Uterus (tissue), 3 donors: ENCODE measurements at regions not wholly inside any gene's neighbourhood (a gene's known extent, or its start where the extent isn't known, plus 50 kb on each side); places are given as distances from the start of the nearest gene placed in this dataset.

Source experiments
- DNase-seq, 2 donors: peaks; one replicate each; pipeline ENCODE4 v3.0.0-alpha.2; 2019 to 2020
- H3K27ac ChIP-seq, 2 donors: fragments of 200-600 bp; sonication (generic); 1 replicate in 1 of 2; 2 replicates in 1 of 2; pipeline ENCODE4 v1.5.1; 2016 to 2018
- H3K27me3 ChIP-seq, 2 donors: fragments of 200-600 bp; sonication (generic); one replicate each; pipeline ENCODE4 v1.5.1; 2018 to 2019; ENCODE audit warnings: control low read depth in 1 of 2
- H3K36me3 ChIP-seq, 2 donors: fragments of 200-600 bp; sonication (generic); one replicate each; pipeline ENCODE4 v1.5.1; 2019; ENCODE audit warnings: control low read depth in 1 of 2
- H3K4me1 ChIP-seq, 2 donors: fragments of 200-600 bp; sonication (generic); one replicate each; pipeline ENCODE4 v1.5.1; 2018 to 2019; ENCODE audit warnings: control low read depth in 1 of 2
- H3K4me3 ChIP-seq, 2 donors: fragments of 200-600 bp; sonication (generic); 1 replicate in 1 of 2; 2 replicates in 1 of 2; pipeline ENCODE4 v1.5.1; 2018 to 2019; ENCODE audit warnings: mild to moderate bottlenecking in 1 of 2
- H3K9me3 ChIP-seq, 2 donors: fragments of 200-600 bp; sonication (generic); one replicate each; pipeline ENCODE4 v1.5.1; 2019; ENCODE audit warnings: control low read depth in 1 of 2
- CTCF ChIP-seq, 4 experiments: fragments of 200-600 bp in 2 of 4; fragments of 450-650 bp in 2 of 4; sonication (generic) in 2 of 4; IDR thresholded peaks; one replicate each; pipeline ENCODE4 v1.5.1; 2016 to 2019; ENCODE audit warnings: antibody characterized with exemption in 4 of 4, mild to moderate bottlenecking in 2 of 4, moderate library complexity in 1 of 4
- POLR2A ChIP-seq, 2 donors: fragments of 450-650 bp; IDR thresholded peaks; one replicate each; pipeline ENCODE4 v1.6.1; 2016; ENCODE audit warnings: antibody characterized with exemption in 2 of 2, mild to moderate bottlenecking in 1 of 2, moderate library complexity in 1 of 2
- intact Hi-C: fragments of 100-400 bp; cut with DNase I; formaldehyde crosslinking; loops from one replicate; pipeline ENCODE4 v1.15.1; 2023; ENCODE audit warnings: low total_unique reads
- donor health status: DM: yes; HTN: yes; CAD: no.

- DNase-seq = no peak
- H3K4me1 ChIP-seq = no peaks in the 10 kb centered on the region
- no peak overlapping the region for H3K27ac ChIP-seq
- no peak overlapping the region for H3K4me3 ChIP-seq
- no peaks in the 10 kb centered on the region for H3K36me3 ChIP-seq
- no peak for TF ChIP-seq POLR2A (IDR thresholded peaks at IDR 0.05)
- TF ChIP-seq CTCF (IDR thresholded peaks at IDR 0.05) = no peak
- H3K9me3 ChIP-seq = no peaks in the 10 kb centered on the region
- intact Hi-C loops = no loop called here
- no peaks in the 10 kb centered on the region for H3K27me3 ChIP-seq
These were observed 221.3 kb downstream of the PIK3R1 start for GRCh38 chr5:68436686-68437520.

- TF ChIP-seq CTCF (IDR thresholded peaks at IDR 0.05) = no peak
- TF ChIP-seq POLR2A (IDR thresholded peaks at IDR 0.05) = no peak
- intact Hi-C loops = no loop called here
- no peaks in the 10 kb centered on the region for H3K4me1 ChIP-seq
- no peak overlapping the region for H3K4me3 ChIP-seq
- H3K36me3 ChIP-seq = no peaks in the 10 kb centered on the region
- DNase-seq = no peak
- no peaks in the 10 kb centered on the region for H3K27me3 ChIP-seq
- H3K27ac ChIP-seq = no peak overlapping the region
- H3K9me3 ChIP-seq = no peaks in the 10 kb centered on the region
These were observed 223.3 kb downstream of the PIK3R1 start for GRCh38 chr5:68438876-68439275.

- Histone ChIP-seq H3K4me3 (no peak overlapping the region), H3K36me3 (no peaks in the 10 kb centered on the region), H3K4me1 (no peaks in the 10 kb centered on the region), H3K27me3 (no peaks in the 10 kb centered on the region), H3K27ac (no peak overlapping the region), H3K9me3 (no peaks in the 10 kb centered on the region)
- TF ChIP-seq POLR2A (IDR thresholded peaks at IDR 0.05) (no peak), CTCF (IDR thresholded peaks at IDR 0.05) (no peak)
- DNase-seq = no peak
- intact Hi-C loops = no loop called here
These were observed 224.7 kb downstream of the PIK3R1 start for GRCh38 chr5:68440245-68440644.

- no peak for DNase-seq
- no peak for TF ChIP-seq CTCF (IDR thresholded peaks at IDR 0.05)
- TF ChIP-seq POLR2A (IDR thresholded peaks at IDR 0.05) = no peak
- intact Hi-C loops = no loop called here
- no peaks in the 10 kb centered on the region for H3K36me3 ChIP-seq
- H3K4me1 ChIP-seq = no peaks in the 10 kb centered on the region
- no peak overlapping the region for H3K27ac ChIP-seq
- no peaks in the 10 kb centered on the region for H3K9me3 ChIP-seq
- H3K27me3 ChIP-seq = no peaks in the 10 kb centered on the region
- H3K4me3 ChIP-seq = no peak overlapping the region
These were observed 225.1 kb downstream of the PIK3R1 start for GRCh38 chr5:68440651-68441050.

- no peak overlapping the region for H3K27ac ChIP-seq
- DNase-seq = no peak
- no peaks in the 10 kb centered on the region for H3K36me3 ChIP-seq
- no peaks in the 10 kb centered on the region for H3K9me3 ChIP-seq
- no peak overlapping the region for H3K4me3 ChIP-seq
- intact Hi-C loops = no loop called here
- H3K4me1 ChIP-seq = no peaks in the 10 kb centered on the region
- no peak for TF ChIP-seq CTCF (IDR thresholded peaks at IDR 0.05)
- no peak for TF ChIP-seq POLR2A (IDR thresholded peaks at IDR 0.05)
- H3K27me3 ChIP-seq = no peaks in the 10 kb centered on the region
These were observed 225.9 kb downstream of the PIK3R1 start for GRCh38 chr5:68441309-68442073.
